ENCODE measurements at regions not wholly inside any gene's neighbourhood (a gene's known extent, or its start where the extent isn't known, plus 50 kb on each side); places are given as distances from the start of the nearest gene placed in this dataset.
"Not testable (repeated sequence)": the region's sequence is repeated elsewhere in the genome, so short reads cannot be mapped to it uniquely, and the experiment has no call there.

GRCh38 chr10:65183236-65183635 is 1662.0 kb downstream of the REEP3 start:
- no peak overlapping the region for H3K4me3 ChIP-seq (ENCODE audit: control insufficient read depth, low read depth, low read length)
- DNase-seq (ENCODE audit: low read depth), result no peak
- no peak for TF ChIP-seq CTCF (conservative IDR thresholded peaks at IDR 0.05; ENCODE audit: control insufficient read depth, insufficient read depth, low read depth, low read length)

- not testable (repeated sequence) for DNase-seq (ENCODE audit: low read depth); H3K4me3 ChIP-seq (ENCODE audit: control insufficient read depth, low read depth, low read length)
Observed at GRCh38 chr10:65186668-65187067, 1665.5 kb downstream of the REEP3 start.

- TF ChIP-seq CTCF (conservative IDR thresholded peaks at IDR 0.05; ENCODE audit: control insufficient read depth, insufficient read depth, low read depth, low read length), result no peak
- no peak overlapping the region for H3K4me3 ChIP-seq (ENCODE audit: control insufficient read depth, low read depth, low read length)
- DNase-seq (ENCODE audit: low read depth), result no peak
Observed at GRCh38 chr10:65194126-65194525, 1672.9 kb downstream of the REEP3 start.

- DNase-seq (ENCODE audit: low read depth), result no peak
- no peak for TF ChIP-seq CTCF (conservative IDR thresholded peaks at IDR 0.05; ENCODE audit: control insufficient read depth, insufficient read depth, low read depth, low read length)
- H3K4me3 ChIP-seq (ENCODE audit: control insufficient read depth, low read depth, low read length), result no peak overlapping the region
Observed at GRCh38 chr10:65194555-65194954, 1673.4 kb downstream of the REEP3 start.

- no peak overlapping the region for H3K4me3 ChIP-seq (ENCODE audit: control insufficient read depth, low read depth, low read length)
- DNase-seq (ENCODE audit: low read depth), result no peak
- no peak for TF ChIP-seq CTCF (conservative IDR thresholded peaks at IDR 0.05; ENCODE audit: control insufficient read depth, insufficient read depth, low read depth, low read length)
Observed at GRCh38 chr10:65196111-65196510, 1674.9 kb downstream of the REEP3 start.

GRCh38 chr10:65197935-65198334 is 1676.7 kb downstream of the REEP3 start:
- no peak overlapping the region for H3K4me3 ChIP-seq (ENCODE audit: control insufficient read depth, low read depth, low read length)
- TF ChIP-seq CTCF (conservative IDR thresholded peaks at IDR 0.05; ENCODE audit: control insufficient read depth, insufficient read depth, low read depth, low read length), result no peak
- DNase-seq (ENCODE audit: low read depth), result no peak

- no peak for TF ChIP-seq CTCF (conservative IDR thresholded peaks at IDR 0.05; ENCODE audit: control insufficient read depth, insufficient read depth, low read depth, low read length)
- DNase-seq (ENCODE audit: low read depth), result no peak
- H3K4me3 ChIP-seq (ENCODE audit: control insufficient read depth, low read depth, low read length), result no peak overlapping the region
Observed at GRCh38 chr10:65201491-65201890, 1680.3 kb downstream of the REEP3 start.

All from fibroblast of mammary gland (primary cell).